SKM-1 (cell line): ENCODE measurements at regions not wholly inside any gene's neighbourhood (a gene's known extent, or its start where the extent isn't known, plus 50 kb on each side); places are given as distances from the start of the nearest gene placed in this dataset.
"Not testable (repeated sequence)": the region's sequence is repeated elsewhere in the genome, so short reads cannot be mapped to it uniquely, and the experiment has no call there.

Experiments used
- DNase-seq: peaks from one replicate; lab custom pipeline; 2025; ENCODE audit not compliant: unreplicated experiment; lab: John Stamatoyannopoulos, UW

DNA sequence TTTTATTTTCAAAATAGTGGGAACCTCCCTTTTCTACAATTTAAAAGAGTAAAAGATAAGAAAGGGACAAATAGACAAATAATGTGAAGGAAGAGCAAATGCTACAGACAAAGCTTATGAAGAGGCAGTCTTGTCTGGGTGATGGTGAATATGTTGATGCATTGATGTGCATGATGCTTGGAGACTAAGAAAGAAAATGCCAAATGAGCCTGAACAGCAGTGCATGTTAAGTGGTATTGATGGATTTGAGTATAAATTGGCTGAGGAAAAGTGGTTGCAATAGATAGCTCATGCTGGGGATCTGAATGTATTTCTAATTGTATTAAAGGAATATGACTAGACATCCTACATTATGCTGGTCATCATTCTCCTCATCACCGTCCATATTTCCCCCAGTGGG is 268.6 kb upstream of the ANO5 start:
- DNase-seq: no peak

DNA sequence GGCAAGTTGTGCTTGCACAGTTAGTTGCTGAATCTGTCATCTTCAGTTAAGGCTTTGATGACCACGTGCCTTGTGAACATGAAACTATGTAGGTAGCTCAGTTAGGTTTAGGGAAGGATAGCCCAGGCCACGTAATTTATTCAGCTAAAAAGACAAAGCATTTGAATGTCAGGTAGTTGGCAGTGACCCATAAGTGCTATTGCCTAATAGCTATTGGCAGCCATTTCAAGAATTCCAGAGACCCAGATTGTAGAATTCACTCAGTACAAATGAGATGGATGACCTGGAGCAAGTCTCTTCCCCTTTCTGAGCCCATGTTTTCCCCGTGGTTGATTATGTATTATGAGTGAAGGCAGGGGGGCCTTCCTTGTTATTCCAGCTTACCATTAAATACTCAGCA is 265.3 kb upstream of the ANO5 start:
- no peak for DNase-seq

DNA sequence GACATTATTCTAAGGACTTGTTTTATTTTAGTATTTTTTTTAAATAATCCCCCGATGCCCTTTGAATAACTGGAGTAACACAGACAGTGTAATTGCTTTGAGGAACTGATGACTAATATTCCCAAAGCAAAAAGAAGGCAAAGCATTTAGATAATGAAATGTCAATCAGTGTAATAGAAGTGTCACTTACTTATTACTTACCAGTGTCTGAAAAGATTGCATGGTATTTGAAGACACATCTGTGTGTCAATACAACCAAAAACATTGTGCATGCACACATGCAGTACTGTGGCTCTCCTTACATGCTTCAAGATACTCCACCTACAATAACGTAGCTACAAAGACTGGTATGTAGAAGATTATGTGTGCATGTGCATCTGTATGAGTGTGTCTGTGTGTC is 264.0 kb upstream of the ANO5 start:
- DNase-seq: no peak

DNA sequence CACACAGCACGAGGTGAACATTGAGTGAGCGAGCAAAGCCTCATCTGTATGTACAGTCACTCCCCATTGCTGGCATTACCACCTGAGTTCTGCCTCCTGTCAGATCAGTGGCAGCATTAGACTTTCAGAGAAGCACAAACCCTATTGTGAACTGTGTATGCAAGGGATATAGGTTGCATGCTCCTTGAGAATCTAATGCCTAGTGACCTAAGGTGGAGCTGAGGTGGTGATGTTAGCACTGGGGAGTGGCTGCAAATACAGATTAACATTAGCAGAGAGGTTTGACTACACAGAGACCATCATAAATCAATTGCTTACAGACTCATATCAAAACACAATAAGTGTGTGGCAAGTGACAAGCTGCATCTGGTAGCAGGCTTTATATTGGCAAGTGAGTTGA is 262.5 kb upstream of the ANO5 start:
- no peak for DNase-seq

DNA sequence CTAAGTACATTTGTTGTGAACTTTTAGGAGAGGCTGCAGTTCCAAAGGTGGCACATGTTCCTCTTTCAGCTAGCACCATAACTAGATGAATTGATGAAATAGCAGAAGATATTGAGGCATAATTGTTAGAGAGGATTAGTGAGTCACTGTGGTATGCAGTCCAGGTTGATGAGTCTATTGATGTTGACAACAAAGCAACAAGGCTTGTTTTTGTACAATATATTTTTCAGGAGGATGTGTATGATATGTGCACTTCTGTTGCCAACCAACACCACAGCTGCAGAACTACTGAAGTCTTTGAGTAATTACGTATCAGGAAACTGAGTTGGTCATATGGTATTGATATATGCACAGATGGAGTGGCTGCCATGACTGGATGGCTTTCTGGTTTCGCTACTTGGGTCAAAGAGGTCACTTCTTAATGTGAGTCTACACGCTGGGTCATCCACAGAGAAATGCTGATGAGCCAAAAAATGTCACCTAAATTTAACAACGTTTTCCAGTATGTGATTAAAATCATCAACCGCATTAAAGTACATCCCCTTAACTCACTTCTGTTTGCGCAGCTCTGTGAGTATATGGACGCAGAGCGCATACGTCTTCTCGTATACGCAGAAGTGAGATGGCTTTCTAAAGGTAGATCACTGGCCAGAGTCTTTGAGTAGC is 261.3 kb upstream of the ANO5 start:
- no peak for DNase-seq

DNA sequence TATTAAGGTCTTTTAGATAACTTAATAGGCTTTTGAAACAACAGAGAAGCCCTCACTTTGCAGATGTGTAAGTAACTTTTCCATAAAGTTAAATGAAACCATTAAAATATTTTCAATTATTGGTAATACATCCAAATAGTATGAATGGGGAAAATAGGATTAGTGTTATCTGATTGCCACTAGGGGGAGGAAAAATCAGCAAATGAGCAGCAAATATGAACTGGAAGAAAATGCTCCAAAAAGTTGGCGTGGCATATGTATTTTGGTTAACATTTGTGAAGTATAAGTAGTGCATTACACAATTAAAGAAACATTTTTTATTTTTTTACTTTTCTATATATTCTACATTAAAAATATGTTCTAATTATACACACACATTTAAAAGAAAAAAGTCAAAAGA is 259.8 kb upstream of the ANO5 start:
- no peak for DNase-seq

DNA sequence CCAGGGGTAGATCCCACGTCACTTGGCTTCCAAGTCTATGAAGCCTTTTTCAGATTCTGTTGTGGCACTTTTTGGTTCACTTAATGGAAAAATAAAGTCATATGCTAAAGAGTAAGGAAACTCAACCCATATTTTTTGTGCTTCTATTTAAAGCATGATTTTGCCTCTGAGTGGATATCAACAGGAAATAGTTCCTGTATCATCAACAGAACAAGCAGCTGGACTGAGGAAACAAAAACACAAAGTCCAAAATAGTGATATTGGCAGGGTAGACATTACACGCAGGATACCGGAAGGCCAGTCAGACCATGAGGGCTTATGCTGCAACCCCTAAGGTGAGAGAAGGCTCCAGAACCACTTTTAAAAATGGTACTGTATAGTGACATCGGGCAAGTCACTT is 248.3 kb upstream of the ANO5 start:
- DNase-seq: no peak

DNA sequence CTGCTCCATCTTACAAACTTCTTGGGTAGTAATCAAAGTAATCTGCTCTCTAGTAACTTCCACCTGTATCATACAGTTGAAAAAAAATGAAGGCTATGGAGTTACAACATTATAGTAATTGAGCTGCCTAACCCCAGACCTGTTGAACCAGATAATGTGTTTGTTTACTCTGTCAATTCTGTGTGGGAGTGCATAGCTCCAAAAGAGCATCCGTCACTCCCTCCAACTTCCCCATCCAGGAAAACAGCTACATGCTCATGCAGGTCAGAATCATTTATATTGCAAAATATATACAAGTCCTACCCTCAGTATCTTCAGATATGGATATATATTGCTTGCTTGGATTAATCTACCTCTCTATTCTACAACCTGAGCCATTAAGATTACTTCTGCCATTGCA is 244.0 kb upstream of the ANO5 start:
- no peak for DNase-seq

DNA sequence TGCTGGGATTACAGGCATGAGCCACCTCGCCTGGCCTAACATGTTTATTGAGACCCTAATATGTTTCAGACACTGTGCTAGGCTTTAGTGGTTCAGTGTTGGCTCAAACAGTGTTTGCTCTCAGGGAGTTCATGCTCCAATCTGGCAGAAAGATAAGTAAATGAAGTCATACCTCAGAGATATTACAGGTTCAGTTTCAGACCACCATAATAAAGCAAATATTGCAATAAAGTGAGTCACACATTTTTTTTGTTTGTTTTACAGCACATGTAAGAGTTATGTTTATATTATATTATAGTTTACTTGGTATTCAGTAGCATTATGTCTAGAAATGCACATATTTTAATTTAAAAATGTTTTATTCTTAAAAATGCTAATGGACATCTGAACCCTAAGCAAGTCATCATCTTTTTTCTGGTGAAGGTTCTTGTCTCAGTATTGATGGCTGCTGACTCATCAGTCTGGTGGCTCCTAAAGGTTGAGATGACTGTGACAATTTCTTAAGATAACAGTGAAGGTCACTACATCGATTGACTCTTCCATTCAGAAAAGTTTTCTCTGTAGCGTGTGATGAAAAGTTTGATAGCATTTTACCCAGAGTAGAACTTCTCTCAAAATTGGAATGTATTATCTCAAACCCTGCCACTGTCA is 243.0 kb upstream of the ANO5 start:
- DNase-seq: no peak

DNA sequence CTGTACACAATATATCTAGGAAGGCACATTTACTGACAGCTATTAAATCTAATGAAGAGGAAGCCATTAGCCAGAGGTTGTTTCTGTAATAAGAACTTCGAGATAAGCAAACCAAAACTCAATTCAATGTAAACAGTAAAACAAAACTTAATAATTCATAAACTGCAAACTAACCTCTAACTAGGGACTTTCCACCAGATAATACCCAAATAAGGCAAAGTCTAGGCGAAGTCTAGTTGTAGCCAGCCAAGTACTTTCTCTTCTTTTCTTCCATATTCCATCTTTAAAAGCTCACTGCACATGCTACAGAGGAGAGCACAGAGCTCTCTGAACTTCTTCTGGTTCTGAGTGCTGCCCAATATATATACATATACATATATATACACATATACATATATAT is 229.9 kb upstream of the ANO5 start:
- no peak for DNase-seq

DNA sequence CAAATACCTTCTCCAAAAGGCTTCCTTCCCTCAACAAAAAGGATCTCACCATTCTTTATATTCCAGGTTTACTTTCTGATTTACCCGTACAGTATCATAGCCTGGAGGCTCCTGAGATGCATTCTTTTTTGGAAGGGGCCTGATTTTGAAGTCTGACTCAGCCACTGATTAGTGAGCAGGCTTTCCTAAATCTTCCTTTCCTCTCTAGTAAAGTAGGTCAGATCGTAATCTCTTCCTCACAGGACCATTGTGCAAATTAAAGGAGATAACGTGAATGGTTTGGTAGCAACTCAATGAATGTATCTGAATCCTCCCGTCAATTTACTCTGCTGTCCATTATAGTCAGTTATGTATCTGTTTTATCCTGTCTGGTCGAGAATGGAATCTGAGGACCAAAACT is 227.7 kb upstream of the ANO5 start:
- DNase-seq: no peak

DNA sequence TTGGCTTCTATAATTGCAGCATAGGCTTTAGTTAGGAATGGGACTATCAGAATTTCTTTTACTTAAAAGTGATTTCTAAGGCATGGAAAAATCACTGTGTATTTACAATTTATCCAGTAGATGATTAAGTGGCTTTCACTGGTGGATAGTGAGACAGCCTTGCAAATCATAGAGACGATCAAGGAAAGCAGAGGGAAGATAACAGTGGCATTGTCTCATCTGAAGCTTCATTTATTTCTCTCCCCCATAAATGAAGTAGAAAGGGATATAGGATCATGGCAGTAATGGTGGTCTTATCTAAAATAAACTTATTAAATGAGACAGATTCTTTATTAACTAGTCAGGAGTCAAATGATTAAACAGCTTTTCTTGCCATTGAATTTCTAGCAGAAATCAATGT is 224.2 kb upstream of the ANO5 start:
- no peak for DNase-seq

DNA sequence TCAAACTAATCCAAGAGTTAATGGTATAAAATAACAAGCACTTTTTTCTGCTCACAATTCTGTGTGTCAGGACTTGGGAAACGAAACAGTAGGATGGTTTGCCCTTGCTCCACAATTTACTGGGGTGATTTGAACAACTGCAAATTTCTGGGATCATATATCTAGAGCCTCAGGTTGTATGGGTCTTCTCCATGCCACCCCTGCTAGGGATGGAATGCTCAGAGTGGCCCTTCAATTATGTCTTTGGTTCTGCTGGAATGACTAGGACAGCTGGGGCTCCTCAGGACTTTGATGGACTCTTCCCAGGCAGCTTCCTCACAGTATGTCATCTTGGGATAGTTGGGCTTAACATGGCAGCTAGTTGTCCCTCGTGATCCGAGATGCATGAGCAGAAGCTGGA is 223.0 kb upstream of the ANO5 start:
- DNase-seq: no peak

DNA sequence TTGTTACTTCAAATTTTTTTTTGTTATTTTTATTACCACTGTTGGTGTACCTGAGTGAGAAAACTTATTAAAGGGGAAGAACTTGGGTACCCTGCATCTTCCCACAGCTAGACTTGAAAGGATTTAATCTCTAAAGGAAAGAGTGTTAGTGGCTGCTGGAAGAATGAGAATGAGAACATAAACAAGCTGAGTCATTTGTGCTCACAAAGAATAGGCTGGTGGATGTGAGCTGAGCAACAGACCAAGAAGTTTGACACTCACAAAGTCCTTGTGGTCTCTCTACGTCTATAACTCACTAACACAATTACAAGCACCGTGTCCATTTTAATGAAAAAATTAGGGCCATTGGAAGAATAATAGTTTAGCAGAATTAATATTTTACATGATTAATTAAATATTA is 217.6 kb upstream of the ANO5 start:
- DNase-seq: no peak

DNA sequence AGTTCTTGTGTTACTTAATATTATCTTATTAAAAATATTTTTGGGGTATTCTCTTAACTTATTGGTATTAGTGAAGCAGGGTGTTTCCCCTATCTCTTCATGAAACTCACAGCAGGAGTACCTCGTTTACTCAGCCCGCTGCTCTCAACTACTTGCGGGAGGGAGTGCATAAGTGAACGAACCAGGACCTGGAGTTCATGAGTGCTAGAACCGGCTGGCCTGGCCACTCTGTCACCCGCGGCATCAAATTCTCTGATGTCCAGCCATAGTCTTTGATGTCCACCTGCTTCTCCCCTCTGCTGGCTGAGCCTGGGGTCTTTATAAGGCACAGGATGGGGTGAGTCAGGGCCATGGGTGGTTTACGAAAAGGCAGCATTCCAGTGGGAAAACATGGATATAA is 216.7 kb upstream of the ANO5 start:
- no peak for DNase-seq

DNA sequence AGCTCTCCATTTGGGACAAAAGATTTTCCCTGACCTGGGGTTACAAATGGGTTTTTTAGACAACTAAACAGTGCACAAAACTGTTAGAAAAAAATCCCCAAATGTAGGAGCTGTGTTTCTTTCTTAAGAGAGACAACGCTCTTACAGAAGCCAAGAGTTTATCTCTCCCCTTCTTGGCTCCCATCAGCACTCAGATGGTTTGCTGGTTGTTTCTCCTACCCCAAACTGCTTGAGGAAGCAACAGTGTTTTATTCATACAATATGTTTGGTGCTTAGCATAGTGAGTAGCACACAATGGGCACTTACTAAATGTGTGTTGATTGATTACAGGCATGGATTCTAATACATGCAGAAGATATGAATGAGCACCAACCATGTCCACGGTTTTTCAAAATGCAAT is 209.5 kb upstream of the ANO5 start:
- DNase-seq: no peak

DNA sequence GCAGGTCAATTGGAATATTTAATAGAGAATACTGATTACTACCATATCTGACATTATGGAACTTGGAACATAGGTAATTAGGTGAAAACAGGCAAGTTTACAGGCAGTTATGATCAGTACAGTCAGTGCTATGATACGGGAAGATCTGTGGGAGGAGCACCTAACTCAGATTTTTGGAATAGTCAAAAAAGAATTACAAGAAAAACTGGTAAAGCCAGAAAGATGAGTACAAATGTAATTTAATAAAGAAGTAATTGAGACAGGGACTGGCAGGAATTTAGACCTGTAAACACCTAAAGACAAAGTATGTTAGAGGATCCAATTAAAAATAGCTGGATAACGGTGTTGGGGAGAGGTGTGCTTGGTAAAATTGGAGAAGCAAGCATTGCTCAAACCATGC is 206.5 kb upstream of the ANO5 start:
- DNase-seq: no peak

DNA sequence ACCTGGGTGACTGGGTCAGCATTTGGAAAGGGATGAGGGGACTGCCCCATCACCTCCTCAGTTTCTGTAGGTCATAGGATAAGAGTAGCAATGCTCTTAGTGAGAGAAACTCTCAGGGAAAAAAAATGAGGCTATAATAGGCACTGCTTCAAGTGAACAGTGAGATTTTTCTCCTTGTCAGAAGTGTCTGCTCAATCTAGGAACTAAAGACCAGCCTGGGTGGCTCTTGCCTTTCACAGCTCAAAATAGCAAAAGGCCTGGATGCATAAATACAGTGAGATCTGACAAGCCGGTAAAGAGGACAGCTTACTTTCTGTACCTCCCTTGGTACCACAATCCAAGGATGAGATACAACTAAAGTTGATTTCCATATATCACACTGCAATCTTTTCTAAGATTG is 205.6 kb upstream of the ANO5 start:
- DNase-seq: no peak

DNA sequence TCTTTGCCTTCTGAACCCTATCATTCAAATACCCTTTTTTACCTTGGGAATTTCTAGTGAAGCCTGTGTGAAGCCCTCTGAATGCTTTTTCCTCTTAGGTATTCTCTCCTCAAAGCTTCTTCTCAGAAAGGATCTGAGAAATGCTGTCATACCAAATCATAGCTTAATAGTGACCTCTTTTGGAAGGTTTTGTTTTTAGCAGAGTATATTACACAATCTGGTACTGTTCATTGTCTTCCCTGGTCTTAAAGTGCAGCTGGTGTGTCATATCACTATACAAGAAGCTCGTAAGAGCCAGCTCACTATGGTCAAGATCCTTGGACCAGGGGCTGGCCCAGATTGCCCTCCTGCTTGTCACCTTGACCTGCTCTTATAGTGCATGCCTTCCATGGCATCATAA is 204.4 kb upstream of the ANO5 start:
- no peak for DNase-seq

DNA sequence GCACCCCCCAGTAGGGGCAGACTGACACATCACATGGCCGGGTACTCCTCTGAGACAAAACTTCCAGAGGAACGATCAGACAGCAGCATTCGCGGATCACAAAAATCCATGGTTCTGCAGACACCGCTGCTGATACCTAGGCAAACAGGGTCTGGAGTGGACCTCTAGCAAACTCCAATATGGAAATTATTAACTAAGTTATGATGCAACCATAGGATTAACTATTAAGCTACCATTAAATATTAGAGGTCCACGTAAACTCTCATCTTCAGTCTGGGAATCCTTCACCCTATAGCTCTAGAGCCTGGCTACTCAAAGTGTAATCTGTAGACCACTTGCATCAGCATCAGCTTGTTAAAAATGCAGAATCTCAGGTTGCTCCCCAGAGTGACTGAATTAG is 191.1 kb upstream of the ANO5 start:
- not testable (repeated sequence) for DNase-seq

DNA sequence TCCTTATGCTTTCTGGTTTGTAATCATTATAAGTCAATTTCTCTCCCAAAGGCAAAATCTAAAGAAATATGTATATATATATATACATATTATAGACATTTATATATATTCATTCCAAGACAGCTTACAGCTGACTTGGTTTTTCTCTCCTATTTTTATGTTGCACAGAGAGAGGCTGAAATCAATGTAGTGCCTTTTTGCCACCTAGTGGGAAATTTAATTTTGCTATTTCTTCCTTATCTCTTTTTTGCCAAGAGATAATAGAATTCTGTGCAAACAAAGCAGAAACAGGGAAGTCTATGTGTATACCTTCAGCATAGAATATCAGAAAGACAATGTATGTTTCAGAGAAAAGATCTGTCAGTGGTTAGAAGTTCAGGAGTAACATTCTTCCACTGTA is 186.0 kb upstream of the ANO5 start:
- DNase-seq: no peak

DNA sequence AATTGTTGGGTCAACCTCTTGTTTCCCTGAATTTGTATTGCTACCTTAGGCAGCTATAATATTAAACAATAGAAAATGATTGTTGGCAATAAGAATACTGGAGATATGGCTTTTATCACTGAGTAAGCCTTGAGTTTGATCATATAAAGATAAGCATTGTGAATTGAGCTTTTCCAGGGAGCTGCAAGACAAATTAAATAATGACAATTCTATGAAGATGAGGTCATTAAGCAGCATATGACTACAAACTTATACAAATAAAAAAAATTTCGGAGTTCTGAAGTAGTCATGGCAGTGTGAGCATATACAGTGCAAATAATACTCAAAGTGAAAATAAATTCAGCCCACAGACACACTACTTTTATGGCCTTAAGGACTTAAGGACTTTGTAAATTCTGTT is 161.1 kb upstream of the ANO5 start:
- DNase-seq: no peak

DNA sequence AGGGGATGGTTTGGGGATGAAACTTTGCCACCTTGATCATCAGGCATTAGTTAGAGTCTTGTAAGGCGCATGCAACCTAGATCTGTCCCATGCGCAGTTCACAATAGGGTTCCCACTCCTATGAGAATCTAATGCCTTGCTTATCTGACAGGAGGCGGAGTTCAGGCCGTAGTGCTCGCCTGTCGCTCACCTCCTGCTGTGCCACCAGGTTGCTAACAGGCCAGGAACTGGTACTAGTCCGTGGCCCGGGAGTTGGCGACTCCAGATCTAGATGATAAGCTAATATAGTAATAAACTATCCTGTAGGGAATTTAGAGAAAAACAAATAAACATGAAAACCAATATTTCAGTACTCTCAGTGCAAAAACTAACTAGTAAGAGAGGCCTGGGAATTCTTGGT is 155.4 kb upstream of the ANO5 start:
- DNase-seq: no peak
